22Rv1 (cell line): ENCODE measurements at regions not wholly inside any gene's neighbourhood (a gene's known extent, or its start where the extent isn't known, plus 50 kb on each side); places are given as distances from the start of the nearest gene placed in this dataset.

Experiments
- ZFX ChIP-seq: fragments of 450-650 bp; IDR thresholded peaks from 2 replicates; pipeline ENCODE4 v1.6.1; 2017; ENCODE audit warnings: antibody characterized with exemption, borderline replicate concordance
- TF ChIP-seq, protein P1 (sequence below): fragments of 450-650 bp; IDR thresholded peaks from 2 replicates; pipeline ENCODE4 v1.5.1; 2017; ENCODE audit warnings: mild to moderate bottlenecking

DNA sequence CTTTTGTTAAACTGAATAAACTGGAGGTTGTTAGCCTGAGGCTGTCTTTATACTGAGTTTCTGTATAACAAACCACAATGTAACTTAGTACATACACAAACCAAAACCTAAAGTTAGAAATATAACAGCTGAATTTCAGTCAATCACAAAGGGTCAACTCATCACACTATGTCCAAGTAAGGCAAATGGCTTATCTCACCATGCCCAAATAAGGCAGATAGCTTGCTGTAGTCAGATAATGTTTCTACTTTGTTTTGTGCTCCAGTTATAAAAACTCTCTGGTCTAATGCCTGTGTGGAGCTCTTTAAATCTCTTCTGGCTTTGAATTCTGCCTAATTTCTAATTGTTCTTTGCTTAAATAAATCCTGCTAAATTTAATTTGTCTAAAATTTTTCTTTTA lies 1323.4 kb upstream of the ATXN8OS start:
- TF ChIP-seq, protein P1, sequence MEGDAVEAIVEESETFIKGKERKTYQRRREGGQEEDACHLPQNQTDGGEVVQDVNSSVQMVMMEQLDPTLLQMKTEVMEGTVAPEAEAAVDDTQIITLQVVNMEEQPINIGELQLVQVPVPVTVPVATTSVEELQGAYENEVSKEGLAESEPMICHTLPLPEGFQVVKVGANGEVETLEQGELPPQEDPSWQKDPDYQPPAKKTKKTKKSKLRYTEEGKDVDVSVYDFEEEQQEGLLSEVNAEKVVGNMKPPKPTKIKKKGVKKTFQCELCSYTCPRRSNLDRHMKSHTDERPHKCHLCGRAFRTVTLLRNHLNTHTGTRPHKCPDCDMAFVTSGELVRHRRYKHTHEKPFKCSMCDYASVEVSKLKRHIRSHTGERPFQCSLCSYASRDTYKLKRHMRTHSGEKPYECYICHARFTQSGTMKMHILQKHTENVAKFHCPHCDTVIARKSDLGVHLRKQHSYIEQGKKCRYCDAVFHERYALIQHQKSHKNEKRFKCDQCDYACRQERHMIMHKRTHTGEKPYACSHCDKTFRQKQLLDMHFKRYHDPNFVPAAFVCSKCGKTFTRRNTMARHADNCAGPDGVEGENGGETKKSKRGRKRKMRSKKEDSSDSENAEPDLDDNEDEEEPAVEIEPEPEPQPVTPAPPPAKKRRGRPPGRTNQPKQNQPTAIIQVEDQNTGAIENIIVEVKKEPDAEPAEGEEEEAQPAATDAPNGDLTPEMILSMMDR = no peak
- no peak for TF ChIP-seq ZFX
